GM12864 (cell line): ENCODE measurements at regions not wholly inside any gene's neighbourhood (a gene's known extent, or its start where the extent isn't known, plus 50 kb on each side); places are given as distances from the start of the nearest gene placed in this dataset.

ENCODE experiments used
- DNase-seq: peaks from one replicate; pipeline ENCODE4 v3.0.0-alpha.2; 2011; ENCODE audit warnings: low read depth
- H3K4me3 ChIP-seq: 2 replicates; pipeline ENCODE4 v1.5.1; 2011; ENCODE audit warnings: mild to moderate bottlenecking, low read depth, low read length, control low read depth
- TF ChIP-seq, protein P1 (sequence below): IDR thresholded peaks from 2 replicates; pipeline ENCODE4 v1.5.1; 2011; ENCODE audit warnings: low read depth, mild to moderate bottlenecking, moderate library complexity, low read length, control low read depth, inconsistent platforms; ENCODE audit errors: missing control alignments

DNA sequence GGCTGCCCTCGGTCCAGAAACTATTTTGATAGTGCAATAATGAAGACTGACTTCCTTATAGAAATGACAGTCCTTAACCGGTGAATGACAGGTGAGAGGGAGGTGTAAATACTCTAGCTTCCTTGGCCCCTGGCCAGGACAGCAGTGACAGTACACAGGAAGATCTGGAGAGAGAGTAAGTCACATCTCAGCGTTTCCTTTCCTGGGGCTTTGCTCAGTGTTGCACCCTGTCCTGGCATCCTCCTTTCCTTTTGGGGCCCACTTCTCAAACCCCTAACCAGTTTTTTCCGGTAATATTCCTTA lies 336.9 kb downstream of the CD83 start:
- TF ChIP-seq, protein P1, sequence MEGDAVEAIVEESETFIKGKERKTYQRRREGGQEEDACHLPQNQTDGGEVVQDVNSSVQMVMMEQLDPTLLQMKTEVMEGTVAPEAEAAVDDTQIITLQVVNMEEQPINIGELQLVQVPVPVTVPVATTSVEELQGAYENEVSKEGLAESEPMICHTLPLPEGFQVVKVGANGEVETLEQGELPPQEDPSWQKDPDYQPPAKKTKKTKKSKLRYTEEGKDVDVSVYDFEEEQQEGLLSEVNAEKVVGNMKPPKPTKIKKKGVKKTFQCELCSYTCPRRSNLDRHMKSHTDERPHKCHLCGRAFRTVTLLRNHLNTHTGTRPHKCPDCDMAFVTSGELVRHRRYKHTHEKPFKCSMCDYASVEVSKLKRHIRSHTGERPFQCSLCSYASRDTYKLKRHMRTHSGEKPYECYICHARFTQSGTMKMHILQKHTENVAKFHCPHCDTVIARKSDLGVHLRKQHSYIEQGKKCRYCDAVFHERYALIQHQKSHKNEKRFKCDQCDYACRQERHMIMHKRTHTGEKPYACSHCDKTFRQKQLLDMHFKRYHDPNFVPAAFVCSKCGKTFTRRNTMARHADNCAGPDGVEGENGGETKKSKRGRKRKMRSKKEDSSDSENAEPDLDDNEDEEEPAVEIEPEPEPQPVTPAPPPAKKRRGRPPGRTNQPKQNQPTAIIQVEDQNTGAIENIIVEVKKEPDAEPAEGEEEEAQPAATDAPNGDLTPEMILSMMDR: no peak
- DNase-seq: no peak
- no peak overlapping the region for H3K4me3 ChIP-seq

DNA sequence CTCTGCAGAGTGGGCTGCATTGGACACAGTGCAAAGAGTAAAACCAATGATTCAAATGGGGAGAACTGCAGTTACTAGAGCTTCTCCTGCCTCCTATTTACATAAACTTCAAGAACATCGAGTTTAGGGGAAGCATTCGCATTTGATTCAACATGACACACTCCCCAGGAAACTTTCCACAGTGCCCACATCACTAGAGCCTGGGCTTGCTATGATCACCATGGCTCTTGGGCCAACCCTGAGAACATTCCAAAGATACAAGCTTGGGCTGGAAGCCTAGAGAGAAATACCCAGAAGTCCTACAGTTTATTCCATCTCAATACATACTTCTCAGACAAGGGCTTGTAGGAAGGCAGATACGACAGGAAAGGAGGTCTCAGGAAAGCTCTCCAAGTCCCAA lies 337.9 kb downstream of the CD83 start:
- DNase-seq: no peak
- no peak overlapping the region for H3K4me3 ChIP-seq
- TF ChIP-seq, protein P1: no peak

DNA sequence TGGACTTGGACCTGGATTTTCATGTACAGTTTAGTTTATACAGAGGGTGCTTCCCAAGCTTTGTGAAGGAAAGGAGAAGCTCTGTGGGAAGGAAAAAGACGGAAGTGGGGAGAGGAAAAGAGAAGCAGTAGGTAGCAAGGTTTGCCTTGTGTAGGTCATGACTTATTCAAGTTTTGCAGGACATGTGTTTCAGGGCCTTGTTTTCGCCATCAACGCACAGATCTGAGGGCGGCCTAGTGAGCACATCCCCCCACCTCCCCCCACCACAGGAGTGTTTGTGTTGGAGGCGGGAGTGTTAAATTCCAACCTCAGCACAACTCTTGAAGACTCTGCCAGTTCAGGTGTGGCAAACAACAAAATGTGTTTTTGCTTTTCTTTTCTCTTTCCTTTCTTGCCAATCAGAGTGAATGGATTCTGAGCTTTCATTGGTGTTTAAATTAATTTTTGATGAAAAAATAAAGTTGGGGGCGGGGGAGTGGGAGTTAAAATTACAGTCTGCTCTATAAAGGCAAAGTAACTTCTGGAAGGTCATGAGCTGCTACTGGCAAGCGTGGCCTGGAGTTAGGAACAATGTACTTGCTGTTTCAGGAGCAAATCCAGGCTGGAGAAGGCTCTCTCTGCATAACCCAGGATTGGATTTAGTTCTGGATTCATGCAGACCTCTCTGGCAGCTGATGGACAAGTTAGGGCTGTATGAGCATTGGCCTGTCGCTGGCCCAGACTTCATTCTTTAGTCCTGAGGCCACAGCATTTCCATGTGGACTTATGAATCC lies 338.5 kb downstream of the CD83 start:
- no peak for DNase-seq
- no peak overlapping the region for H3K4me3 ChIP-seq
- TF ChIP-seq, protein P1: no peak

DNA sequence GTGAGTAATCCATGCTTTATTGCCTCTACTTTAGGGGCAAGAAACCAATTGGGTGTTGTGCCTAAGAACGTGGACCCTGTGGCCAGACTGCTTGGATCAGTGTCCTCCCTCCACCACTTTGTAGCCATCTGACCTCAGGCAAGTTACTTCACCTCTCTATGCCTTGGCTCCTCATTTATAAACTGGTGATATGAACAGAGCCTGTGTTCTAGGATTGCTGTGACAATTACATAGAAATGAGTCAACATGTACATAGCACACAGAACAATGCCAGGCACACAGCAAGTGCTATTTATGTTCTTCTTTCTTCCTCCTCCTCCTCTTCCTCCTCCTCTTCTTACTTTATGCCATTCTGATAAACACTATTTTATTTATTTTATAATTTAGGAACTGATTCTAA lies 339.4 kb downstream of the CD83 start:
- TF ChIP-seq, protein P1: no peak
- H3K4me3 ChIP-seq: no peak overlapping the region
- DNase-seq: no peak

DNA sequence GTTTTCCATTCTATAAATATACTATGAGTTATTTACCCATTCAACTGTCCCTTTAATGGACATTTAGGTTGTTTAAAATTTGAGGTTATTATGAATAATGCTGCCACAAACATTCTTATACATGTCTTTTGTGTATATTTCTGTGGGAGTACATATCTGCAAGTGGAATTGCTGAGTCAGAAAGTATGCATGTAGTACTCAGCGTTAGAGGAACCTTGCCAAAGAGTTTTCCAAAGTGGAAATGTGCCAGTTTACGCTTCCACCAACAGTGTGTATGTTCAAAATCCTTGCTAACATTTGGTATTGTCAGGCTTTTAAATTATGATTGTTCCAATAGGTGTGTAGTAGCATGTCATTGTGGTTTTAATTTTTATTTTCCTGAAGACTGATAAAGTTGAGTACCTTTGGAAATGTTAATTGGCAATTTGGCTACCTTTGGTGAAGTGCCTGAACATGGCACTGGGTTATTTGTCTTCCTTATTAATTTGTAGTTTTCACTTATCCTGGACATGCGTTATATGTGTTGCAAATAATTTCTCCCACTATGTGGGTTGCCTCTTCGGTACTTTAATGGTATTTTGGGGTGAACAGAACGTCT lies 341.2 kb downstream of the CD83 start:
- TF ChIP-seq, protein P1: no peak
- H3K4me3 ChIP-seq: no peak overlapping the region
- no peak for DNase-seq

DNA sequence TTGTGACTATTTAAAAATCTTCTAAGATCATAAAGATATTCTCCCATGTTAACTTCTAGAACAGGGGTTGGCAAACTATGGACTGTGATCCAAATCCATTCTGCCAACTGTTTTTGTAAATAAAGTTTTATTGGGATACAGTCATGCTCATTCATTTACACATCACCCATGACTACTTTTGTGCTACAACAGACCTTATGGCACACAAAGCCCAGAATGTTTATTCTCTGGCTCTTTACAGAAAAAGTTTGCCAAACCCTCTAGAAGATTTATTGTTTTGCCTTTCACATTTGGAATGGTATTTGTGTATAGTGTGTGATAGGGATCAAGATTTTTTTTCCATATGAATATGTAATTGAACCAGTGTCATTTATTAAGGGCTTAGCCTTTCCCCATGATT lies 341.7 kb downstream of the CD83 start:
- TF ChIP-seq, protein P1: no peak
- no peak overlapping the region for H3K4me3 ChIP-seq

DNA sequence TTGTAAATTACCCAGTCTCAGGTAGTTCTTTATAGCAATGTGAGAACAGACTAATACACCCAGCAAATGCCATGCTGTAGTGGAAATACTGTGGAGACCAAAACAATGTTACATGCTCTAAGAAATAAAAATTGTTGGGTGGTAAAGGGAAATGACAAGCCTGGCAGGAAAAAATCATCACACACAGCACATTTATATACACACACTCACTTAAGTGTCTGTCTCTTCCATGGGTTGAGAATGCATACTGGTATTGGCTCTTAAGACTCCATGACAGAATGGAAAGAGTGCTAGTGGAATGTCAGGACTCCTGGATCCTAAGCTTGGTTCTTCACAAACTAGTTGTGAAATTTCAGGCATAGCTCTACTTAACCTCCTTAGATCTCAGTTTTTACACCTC lies 343.0 kb downstream of the CD83 start:
- no peak for DNase-seq
- TF ChIP-seq, protein P1: no peak
- no peak overlapping the region for H3K4me3 ChIP-seq

More for the DNA sequence above, 341.7 kb downstream of the CD83 start:
- DNase-seq: no peak
